GM18873 (cell line): ENCODE measurements at regions not wholly inside any gene's neighbourhood (a gene's known extent, or its start where the extent isn't known, plus 50 kb on each side); places are given as distances from the start of the nearest gene placed in this dataset.
"Not testable (repeated sequence)": the region's sequence is repeated elsewhere in the genome, so short reads cannot be mapped to it uniquely, and the experiment has no call there.

Experiments used
- ATAC-seq: cut with Tn5 transposase; IDR thresholded peaks from one replicate; pipeline ENCODE4 v1.9.1; 2021; ENCODE audit warnings: mild to moderate bottlenecking, moderate library complexity, moderate number of reproducible peaks; ENCODE audit not compliant: unreplicated experiment, low FRiP score

DNA sequence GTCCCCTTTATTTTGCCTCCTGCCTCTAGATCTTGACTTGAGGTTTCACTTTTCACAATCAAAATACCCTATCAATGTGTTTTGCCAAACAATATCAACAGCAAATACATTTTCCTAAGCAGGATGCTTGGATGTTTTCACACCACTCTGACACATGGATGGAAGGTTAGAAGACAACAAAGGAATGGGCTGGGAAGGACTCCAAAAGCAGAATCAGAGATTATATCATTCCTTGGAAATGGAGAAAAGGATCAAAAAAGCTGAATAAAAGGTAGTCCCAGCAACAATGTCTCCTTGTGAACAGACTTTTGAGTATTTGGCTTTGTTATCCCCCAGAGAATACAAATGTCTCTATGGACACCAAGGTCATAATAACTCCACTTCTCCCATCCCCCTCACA lies 170.8 kb downstream of the ETAA1 start:
- ATAC-seq = no peak

- ATAC-seq = no peak
These were observed 173.5 kb downstream of the ETAA1 start for GRCh38 chr2:67570611-67571010.

- ATAC-seq = no peak
These were observed 174.9 kb downstream of the ETAA1 start for GRCh38 chr2:67571785-67572718.

- no peak for ATAC-seq
These were observed 175.7 kb downstream of the ETAA1 start for GRCh38 chr2:67572721-67573435.

- ATAC-seq = no peak
These were observed 177.1 kb downstream of the ETAA1 start for GRCh38 chr2:67574230-67574629.

DNA sequence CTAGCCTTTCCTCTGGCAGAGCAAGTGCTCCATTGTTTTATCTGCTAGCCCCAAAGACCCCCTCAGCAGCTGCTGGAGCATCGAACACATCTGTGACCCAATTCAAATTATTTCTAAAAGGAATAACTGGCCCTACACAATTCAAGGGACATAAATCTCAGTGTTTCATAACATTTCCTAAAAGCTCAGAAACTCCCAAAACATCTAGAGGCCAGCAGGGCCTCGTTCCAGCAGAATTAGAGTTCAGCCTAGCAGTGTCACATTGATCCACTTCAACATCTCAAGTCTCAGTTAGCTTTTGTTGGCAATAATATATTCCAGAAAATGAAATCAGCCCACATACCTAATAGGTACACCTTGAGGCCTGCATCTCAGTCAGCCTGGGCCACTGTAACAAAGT lies 179.1 kb downstream of the ETAA1 start:
- no peak for ATAC-seq

- ATAC-seq = no peak
These were observed 179.9 kb downstream of the ETAA1 start for GRCh38 chr2:67576991-67577390.

GRCh38 chr2:67579216-67579615 lies 182.1 kb downstream of the ETAA1 start:
- no peak for ATAC-seq

- no peak for ATAC-seq
These were observed 182.7 kb downstream of the ETAA1 start for GRCh38 chr2:67579806-67580205.

GRCh38 chr2:67581751-67582150 lies 184.6 kb downstream of the ETAA1 start:
- ATAC-seq = no peak

DNA sequence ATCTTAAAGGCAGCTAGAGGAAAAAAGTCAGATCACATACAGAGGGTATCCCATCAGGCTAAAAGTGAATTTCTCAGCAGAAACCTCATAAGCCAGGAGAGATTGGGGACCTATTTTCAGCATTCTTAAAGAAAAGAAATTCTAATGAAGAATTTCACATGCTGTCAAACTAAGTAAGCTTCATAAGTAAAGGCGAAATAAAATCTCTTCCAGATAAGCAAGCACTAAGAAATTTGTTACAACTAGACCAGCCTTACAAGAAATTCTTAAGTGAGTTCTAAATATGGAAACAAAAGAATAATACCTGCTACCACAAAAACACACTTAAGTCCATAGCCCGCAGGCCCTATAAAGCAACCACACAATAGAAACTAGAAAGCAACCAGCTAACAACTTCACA lies 186.1 kb downstream of the ETAA1 start:
- no peak for ATAC-seq

GRCh38 chr2:67585400-67585799 lies 188.3 kb downstream of the ETAA1 start:
- ATAC-seq = no peak

- not testable (repeated sequence) for ATAC-seq
These were observed 192.0 kb downstream of the ETAA1 start for GRCh38 chr2:67589121-67589520.

- ATAC-seq = not testable (repeated sequence)
These were observed 197.4 kb downstream of the ETAA1 start for GRCh38 chr2:67594522-67594921.

DNA sequence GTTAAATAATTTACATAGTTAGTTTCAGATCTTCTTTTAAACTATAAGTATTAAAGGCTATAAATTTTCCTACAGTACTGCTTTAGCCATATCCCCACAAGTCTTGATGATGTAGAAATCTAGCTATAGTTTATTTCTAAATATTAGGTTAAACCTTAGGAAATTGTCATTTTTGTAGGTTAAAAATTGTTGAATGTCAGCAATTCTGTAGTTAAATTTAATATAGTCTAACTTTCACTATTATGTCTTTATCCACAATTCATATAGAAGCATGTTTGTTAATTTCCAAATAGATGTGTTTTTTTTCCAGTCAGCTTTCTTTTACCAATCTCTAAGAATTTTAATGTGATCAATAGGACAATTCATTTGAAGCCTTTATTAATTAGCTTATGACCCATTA lies 199.7 kb downstream of the ETAA1 start:
- ATAC-seq = no peak

- no peak for ATAC-seq
These were observed 202.4 kb downstream of the ETAA1 start for GRCh38 chr2:67599561-67599960.

- no peak for ATAC-seq
These were observed 203.2 kb downstream of the ETAA1 start for GRCh38 chr2:67600222-67600871.

DNA sequence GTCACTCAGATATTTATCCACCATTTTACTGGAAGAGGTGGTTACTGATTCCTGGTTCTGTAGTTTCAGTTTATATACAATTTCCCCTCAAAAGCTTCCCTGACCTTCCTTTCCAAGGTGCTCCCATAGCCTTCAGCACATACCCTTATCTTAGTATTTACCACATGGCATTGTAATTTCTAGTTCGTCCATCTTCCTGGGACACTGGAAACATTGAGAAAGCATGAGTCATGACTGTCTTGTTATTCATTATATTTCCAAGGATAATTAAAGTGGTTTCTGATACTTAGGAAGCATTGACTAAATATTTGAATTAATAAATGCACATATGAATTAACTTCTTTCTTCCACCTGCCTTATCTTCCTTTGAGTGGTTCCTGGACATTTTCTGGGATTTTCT lies 203.8 kb downstream of the ETAA1 start:
- no peak for ATAC-seq

DNA sequence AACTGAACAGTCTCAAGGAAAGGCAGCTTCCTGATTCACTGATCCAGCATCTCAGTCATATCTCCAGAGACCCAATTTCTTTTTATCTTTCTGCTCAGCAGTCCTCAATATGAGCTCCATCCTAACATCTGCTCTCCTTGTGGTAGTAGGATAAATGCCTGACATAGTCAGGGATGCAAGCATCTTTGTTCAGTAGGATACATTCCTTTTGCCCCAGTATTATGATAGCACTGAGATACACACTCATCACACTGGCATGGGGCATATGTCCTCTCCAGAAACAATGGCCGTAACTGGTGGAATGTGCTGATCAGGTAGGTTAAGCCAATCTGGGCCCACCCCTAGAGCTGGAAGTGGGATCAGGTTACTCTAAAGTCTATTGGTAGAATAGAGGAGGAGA lies 207.2 kb downstream of the ETAA1 start:
- no peak for ATAC-seq

DNA sequence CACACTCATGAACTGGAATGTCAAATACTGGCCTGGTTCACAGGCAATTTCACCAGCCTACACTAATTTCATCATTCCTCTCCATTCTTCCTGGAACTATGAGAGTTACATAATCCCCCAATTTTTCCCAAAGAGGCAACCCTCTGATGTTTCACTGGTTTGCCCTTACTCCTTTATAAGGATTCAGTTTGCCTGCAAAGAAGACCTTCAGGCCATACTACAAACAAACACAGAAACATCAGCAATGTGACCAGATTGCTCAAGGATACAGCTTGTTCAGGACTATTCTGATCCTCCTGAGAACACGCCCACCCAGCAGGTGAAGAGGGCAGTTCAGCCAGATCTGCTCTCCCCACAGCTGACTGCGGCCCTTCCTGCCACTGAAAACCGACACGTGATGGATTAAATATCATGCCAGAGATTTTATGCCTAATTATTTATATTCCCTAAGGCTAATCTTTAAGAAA lies 215.5 kb downstream of the ETAA1 start:
- no peak for ATAC-seq

- ATAC-seq = no peak
These were observed 216.1 kb downstream of the ETAA1 start for GRCh38 chr2:67613227-67613626.
